HPDE6-E6E7 (cell line): ENCODE measurements at regions not wholly inside any gene's neighbourhood (a gene's known extent, or its start where the extent isn't known, plus 50 kb on each side); places are given as distances from the start of the nearest gene placed in this dataset.

Experiments
- DNase-seq: peaks from one replicate; pipeline ENCODE4 v3.0.0; 2011; ENCODE audit warnings: missing footprints; ENCODE audit errors: extremely low spot score

DNA sequence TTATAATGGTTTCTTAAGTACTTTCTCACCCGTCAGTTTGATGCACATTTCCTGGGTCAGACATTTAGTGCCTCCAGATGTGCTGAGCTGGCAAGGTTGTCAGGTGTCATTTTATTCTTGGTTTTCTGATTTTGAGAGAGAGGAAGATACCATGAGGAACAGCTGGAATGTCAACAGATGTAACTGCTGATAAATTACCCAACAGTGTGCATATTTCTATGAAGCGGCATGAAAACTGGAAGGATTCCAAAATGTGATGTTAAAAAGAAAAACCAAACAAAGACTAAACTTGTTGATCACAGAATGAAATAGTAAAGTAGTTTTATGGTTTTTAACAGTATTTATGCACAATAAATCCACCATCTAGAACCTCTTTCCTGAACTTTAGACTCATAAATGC is 447.3 kb downstream of the HDGFL1 start:
- no peak for DNase-seq

DNA sequence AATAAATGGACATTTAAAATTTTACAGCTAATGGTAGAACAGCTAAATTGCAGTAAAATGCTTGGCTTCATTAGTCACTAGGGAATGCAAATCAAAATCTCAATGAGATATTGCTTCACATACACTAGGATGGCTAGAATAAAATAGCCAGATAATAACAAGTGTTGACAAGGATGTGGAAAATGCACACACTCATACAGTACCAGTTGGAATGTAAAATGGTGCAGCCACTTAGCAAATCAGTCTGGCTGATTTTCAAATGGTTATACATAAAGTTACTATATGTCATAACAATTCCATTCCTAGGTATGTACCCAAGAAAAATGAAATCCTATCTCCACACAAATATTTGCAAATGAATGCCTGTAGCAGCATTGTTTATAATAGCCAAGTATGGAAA is 452.1 kb downstream of the HDGFL1 start:
- no peak for DNase-seq

DNA sequence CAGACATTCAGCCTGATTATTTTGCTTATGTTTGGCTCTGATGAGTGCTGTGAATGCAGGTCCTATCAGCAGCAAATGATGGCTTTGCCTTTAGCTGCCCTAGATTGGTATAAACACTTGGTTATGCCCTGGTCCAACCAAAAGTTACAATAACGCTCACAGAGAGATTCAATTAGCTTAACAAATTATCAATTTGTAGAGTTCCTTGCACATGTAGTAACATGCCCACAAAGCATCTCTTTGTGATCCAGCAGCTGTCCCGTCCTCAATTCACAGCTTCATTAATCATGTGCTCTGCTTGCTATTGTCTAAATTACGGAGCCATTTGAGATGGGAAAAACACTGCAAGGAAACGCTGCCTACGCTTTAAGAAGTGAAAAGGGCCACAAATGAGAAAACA is 457.9 kb downstream of the HDGFL1 start:
- no peak for DNase-seq

DNA sequence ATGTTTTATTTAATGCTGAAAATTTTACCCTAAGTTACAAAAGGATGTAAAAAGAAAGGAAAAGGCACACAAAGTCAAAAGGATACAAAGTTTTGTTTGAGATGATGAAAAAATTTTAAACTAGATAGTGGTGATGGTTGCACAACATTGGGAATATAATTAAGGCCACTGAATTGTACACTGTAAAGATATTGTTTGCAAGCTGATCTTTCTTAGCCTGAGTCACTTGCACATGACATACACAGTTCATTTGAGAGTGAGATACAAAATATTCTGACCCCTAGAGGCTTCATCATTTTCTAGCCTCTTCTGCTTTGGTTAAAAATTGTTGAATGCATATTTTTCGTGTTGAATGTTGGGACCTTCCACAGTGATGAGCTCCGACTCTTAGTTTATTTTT is 462.6 kb downstream of the HDGFL1 start:
- no peak for DNase-seq

DNA sequence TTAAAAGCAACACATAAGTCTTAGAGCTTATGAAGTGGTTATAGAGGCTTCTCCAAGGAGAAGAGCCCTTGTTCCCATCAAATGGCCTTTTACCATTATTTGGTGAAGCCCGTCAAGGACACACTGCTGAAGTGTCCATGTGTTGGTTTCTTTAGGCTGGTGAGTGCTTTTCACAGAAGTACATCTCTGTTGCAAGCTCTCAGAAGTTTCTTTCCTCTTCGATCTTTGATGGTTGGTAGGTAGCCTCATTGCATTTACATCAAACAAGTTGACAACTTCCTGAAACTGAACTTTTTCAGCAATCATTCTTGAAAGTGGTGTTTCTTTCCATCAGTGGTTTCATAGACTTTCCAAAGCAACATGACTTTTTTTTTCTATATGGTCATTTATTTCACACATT is 465.6 kb downstream of the HDGFL1 start:
- no peak for DNase-seq

DNA sequence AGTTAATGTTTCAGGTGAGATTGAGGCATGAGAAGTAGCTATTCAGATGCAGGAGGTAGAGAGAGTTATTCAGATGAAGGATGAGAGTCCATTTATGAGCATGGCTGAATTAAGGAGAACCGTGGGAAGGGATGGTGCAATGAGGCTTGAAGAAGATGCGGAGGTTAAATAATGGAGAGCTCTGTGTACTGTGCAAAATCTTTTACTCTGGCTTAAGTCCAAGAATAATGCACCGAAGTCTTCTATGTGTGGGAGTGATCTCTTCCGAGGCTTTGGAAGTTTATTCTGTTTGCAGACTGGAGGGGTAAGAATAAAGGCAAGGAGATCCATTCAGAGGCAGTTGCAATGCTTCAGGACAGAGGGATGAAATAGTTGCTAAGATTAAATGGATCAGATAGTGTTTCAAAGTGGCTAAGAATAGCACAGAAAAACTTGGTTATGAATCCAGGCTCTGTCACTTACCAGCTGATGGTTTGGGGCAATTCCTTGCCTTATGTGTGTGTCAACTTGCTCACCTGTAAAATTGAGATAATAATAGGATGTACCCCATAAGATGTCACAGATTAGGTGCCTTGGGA is 467.1 kb downstream of the HDGFL1 start:
- no peak for DNase-seq

DNA sequence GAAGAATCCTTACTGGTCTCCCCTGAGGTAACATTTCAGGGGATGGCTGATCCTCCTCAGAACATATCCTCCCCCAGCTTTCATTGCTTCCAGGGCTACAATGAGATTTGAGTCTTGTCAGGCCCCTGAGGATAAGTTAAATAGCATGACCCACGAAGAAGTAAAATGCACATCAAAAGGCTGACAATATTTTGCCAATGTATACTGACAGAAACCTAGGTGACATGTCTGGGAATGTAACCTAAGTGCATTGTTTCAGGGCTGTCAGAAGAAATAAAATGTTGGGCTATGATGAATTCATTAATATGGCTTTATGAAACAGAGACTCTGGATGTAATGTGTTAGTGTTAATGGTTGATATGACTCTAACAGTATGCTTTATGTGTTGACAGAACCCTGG is 471.5 kb downstream of the HDGFL1 start:
- DNase-seq = no peak

DNA sequence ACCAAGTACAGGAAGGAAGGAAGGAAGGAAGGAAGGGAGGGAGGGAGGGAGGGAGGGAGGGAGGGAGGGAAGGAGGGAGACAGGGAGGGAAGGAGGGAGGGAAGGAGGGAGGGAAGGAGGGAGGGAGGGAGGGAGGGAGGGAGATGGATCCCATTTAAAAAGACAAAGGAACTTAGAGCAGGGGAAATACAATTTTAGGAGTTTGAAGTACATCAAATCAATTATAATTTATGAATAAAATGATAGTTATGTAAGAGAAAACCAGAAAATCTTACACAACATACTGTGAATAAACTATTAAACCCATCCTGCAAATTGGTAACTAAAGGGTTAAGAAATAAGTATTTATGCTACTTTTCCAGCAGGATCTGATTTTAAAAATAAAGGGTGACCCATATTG is 475.9 kb downstream of the HDGFL1 start:
- no peak for DNase-seq

DNA sequence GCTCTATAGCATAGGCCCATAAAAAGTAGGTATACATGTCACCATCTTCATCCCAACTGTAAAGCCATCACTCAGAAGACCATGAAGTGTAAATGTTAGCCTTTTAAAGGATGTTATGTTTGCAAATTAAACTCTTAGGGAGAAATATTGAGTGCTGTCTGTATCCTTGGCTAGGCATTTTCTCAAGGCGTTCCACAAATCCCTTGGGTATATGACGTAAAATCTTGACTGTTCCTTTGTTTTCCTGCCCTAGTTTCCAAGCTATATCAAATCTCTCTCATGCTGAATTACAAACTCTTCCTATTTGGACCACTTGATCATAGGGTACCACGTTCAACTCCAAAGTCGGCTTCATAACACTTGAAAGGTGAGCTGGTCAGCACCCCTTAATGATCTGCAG is 486.2 kb downstream of the HDGFL1 start:
- DNase-seq = no peak

DNA sequence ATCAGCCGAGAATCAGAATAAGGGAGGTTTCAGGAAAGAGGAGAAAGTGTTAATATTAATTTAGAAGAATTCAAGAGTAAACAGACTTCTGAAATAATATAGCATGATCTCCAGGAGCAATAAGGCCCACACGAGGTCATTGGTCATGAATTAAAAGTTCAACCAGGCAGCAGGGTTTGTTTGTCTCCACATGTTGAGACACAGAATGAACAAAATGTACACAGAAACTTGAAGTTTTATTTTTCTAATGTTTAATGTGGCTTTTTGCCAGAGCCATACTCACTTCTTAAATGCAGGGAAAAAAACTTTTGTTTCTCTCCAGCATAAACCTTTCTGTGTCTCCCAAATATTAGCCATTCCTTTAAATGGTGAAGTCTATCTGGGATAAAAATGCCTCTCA is 504.5 kb downstream of the HDGFL1 start:
- no peak for DNase-seq

DNA sequence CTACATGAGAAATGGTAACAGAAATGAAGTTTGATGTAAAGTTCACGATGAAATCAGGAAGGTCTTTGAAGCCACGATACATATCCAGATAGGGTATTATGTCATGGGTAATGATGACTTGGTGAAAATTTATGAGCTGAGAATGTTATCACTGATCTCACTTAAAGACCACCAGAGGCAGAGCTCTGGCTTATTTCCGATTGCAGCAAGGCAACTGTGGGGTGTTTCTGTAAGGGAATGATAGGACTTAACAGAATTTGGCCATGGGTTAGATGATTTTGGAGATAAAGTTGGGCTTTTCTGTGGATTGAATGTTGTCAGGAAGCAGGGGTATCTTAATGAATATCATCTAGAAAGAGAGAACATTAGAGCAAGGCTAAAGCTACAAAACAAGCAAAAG is 508.4 kb downstream of the HDGFL1 start:
- DNase-seq = no peak

DNA sequence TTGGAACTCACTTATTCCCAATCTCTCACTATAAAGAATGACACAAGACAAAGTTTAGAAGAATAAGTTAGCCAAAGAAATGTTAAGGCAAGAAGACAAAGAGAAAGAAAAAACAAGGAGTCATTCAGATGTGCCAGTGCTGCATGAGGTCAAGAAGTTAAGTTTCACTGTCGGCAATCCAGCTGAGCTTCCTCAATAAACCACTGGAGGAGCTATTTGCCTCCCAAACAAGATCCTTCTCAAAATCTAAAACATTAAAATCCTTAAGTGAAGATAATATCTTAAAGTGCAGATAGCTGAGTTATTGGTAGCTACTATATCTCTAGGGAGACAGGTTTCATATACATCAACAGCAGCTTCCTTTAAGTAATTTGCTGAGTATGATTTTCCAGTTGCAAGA is 512.3 kb downstream of the HDGFL1 start:
- no peak for DNase-seq

DNA sequence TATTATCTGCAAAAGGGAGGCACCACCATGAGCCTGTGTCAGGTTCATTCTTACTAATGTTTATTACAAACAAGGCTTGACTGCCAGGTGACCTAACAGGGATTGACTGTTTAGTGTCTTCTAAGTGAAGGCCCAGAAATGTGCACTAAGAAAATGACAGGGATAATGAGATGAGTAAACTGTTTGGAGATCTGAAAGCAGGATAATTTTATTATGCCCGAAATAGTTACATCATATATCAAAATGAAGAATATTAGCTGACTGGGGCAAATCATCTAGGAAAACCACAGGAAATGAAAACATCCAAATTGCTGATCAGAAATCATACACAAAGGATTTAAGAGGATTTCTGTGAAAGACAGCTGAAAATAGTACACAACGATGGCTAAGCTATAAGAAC is 516.7 kb downstream of the HDGFL1 start:
- no peak for DNase-seq

DNA sequence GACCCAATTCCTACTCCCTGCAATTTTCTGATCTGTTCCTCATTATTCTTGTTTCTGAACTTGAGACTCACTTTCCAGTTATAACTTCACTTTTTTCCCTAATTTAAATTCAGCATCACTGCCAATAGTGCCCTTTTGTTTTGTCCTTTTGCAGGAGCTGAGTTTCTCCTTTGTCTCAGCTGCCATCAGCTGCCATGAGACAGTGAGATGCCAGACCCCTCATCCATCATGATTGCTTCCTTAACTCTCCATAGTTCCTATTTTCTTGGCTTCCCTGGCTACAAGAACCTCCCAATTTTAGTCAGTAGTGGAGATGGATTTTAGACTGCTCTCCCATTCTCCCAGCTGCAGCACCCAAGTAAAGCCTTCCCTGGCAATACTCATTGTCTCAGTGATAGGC is 518.1 kb downstream of the HDGFL1 start:
- DNase-seq = no peak

DNA sequence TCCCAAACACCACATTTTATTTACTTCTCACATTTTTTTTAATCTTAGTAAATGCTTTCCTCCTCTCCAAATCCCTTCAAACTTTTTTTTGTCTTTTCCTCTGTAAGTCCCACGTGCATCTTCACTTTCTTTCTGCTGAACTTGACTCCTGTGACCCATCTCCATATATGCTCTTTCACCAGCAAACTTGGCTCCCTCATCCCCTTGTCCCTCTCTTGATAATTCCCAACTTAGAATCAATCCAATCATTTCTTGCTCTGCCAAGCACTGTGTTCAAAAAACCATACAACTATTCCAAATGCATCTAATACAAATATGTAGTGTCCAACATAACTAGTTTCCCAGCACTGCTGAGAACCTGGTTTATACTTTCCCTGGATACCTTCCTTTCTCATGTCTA is 519.4 kb downstream of the HDGFL1 start:
- no peak for DNase-seq

DNA sequence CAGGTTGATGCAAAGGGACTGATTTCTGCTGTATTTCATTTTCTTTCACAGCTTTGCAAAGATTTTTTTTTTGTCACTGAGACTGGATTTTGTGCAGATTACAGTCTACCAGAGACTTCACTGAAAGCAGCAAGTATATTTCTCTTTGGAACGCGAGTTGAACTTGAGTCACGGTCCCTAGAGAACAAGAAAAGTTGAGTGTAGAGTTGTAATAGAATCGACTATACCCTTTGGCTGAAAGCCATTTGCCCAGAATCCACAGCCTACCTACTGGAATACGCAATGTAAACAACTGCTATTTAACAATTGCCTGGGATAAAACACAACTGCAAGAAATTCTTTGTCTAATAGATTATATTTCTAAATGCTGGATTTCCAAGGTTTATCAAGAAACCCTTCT is 520.6 kb downstream of the HDGFL1 start:
- DNase-seq = no peak

DNA sequence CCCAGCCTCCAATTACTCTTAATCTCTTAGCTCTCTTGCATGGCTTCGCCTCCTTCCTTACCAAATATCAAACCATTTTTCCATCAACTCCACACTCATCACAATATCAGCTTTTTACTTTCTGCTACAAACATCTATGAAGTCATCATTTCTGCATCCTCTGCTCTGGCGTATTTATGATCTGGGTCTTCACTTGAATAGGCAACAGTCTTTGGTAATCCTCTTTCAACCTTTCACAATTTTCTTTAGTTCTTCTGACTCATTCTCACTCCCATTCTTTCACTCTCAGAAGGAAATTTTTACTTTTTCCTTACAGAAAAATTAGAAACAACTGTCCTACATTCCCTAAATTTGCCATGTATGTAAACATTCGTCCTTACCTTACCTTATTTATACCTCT is 522.4 kb downstream of the HDGFL1 start:
- no peak for DNase-seq

DNA sequence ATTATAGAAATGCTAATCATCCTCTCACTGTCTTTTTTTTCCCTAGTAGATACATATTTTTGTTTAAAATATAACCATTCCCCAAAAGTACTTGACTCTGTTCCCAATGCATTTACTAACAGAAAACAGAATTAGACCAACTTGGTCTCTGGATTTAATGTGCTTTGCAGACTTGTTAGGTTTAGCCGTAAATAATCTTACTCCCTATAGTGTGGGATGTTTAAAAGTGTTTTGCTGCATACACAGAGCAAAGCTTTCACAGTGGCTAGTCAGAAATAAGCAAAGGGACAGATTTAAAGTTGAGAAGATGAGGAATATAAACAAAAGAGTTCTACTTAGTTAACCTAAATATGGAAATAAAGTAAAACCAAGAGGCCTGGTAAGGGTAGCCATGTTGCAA is 527.5 kb downstream of the HDGFL1 start:
- DNase-seq = no peak

DNA sequence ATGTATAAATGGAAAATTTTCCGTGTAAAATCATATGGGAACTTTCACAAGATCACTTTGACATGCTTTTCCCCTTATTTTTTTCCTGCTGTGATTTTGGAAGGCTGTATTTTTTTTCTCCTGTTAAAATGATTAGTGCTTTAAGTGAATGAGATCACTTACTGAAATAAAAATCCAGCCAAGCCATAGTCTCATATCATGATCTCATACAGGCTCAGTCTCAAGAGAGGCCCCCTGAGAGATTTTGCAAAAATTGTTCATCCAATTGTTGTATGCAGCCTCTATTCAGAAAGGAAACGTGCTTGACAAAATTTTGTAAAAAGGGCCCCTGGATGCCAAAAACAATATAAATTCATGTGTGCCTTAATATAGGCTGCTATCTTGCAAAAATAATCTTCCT is 528.2 kb downstream of the HDGFL1 start:
- no peak for DNase-seq

DNA sequence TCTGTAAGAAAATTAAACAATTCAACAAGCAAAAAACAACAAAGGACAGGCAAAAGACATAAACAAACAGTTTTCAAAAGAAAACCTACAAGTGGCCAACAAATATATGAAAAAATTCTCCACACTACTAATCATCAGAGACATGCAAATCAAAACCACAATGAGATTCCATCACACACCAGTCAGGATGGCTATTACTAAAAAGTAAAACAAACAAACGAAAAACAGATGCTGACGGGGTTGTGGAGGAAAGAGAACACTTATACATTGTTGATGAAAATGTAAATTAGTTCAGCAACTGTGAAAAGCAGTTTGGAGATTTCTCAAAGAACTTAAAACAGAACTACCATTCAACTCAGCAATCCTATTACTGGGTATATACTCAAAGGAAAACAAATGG is 537.6 kb downstream of the HDGFL1 start:
- DNase-seq = no peak

DNA sequence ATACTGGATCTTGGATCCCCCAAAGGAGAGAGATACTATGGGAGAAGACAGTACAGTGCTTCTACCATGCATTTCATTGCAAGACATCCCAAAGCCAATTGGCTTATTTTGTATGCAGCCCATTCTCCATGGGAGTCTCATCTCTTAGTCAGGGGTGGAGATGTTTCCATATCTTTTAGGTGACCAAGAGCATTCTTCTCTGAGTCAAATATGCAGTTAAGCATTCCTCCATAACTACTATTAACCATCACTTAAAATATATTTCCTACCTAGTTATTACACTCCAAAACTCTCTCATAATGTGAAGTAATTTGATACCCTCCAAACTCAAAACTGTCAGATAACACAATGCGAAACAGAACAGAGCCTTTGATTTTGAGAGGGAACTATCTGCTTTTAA is 542.6 kb downstream of the HDGFL1 start:
- no peak for DNase-seq

DNA sequence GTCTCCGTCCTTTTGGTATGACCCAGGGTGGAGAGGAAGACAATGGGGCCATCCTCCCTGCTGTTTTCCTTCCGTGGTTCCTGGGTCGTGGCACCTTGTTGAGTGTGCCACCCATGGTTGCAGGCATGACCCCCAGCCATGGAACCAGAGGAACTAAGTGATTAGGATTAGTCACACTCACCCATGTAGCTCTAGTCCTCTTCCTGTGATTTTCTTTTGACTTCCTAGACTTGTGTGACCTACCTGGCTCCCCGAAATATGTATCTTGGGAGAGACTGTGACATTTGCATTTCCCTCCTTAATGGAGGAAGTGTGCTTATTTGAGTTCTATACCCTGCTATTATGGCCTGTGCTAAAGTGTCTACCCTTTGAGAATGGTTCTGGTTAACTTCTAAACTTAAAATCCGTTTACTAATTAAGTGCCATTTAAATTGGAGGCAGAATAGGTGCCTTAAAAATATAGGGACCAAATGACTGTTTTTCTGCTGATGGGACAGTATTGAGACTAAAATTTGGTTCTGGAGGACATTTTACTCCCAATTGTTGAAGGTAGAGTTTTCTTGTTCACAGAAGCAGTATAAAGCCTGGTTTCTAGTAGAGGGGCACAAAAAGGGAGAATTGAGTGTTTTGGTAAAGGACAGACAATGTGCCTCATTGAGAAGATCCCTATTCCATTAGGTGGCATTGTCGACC is 545.6 kb downstream of the HDGFL1 start:
- DNase-seq = no peak

DNA sequence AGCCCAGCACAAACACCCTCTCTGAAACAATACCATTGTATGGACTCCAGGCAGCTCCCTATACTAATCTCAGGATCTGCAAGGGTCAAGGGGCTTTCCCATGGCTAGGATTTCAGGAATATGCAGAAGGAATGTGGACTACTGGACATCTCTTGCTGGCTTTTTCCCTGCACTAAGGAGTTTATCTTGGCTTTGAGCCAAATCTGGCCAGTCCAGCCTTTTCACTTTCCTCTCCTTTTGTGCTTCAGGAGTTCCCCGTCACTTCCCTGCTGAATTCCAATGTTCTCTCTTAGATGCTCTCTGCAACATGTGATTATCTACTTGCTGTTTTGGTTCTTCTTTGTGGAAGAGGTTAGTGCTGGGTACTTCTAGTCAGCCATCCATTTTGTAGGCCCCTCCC is 568.2 kb downstream of the HDGFL1 start:
- no peak for DNase-seq

DNA sequence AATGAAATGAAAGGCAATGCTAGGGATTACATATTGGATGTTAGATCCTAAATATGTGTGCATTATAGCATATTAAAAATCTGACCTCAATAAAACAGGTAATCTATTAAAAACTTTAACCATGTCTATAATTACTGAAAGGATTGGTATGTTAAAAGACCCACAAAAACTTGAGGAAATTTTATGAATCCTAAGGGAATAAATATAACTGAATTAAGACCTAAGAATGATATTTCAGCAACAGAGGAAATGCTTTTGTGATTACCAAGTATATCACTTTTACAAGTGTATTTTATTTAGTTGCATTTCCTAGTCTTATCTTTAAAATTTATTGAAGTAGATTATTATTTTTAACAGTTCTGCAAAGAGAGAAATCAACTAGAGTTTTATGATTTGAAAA is 571.5 kb downstream of the HDGFL1 start:
- no peak for DNase-seq
